NCI-H774 (cell line): ENCODE measurements at regions not wholly inside any gene's neighbourhood (a gene's known extent, or its start where the extent isn't known, plus 50 kb on each side); places are given as distances from the start of the nearest gene placed in this dataset.

Source experiments
- DNase-seq: peaks from one replicate; lab custom pipeline; 2025; lab: John Stamatoyannopoulos, UW

DNA sequence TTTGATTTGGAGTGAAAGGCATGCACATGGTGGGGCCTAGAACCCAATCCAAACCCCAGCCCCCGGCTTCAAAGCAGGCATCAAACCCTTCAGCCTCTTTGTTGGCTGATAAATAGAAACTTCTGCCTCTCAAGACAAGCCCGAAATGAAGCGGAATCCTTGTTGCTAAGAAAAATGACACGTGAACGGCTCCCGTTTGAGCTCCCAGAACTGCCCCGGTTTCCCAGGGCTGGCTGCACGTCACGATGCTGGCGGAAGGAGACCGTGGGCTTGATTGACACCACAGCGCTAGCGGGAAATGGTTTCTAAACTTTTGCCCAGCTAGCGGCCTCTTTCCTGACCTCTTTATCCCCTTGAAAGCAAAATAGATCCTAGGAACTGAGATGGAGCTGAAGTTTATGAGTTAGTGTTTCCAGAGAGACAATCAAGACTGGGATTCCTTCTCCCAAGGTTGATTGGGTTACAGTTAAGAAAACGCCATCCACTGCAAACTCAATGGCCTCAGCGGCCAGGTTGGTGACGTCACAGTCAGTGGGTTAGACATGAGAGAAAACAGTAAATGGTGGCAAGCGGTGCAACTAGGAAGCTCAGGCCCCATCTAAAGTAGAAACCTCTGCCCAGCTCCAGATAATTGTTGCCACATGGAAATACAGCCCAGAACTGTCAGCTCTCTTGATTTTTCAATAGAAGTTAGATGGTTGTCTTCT is 117.0 kb downstream of the ANKRD60 start:
- no peak for DNase-seq

- DNase-seq, result no peak
Observed at GRCh38 chr20:58109918-58110635, 118.4 kb downstream of the ANKRD60 start.

- no peak for DNase-seq
Observed at GRCh38 chr20:58109126-58109880, 119.2 kb downstream of the ANKRD60 start.

GRCh38 chr20:58107533-58107932 is 120.9 kb downstream of the ANKRD60 start:
- DNase-seq, result no peak

DNA sequence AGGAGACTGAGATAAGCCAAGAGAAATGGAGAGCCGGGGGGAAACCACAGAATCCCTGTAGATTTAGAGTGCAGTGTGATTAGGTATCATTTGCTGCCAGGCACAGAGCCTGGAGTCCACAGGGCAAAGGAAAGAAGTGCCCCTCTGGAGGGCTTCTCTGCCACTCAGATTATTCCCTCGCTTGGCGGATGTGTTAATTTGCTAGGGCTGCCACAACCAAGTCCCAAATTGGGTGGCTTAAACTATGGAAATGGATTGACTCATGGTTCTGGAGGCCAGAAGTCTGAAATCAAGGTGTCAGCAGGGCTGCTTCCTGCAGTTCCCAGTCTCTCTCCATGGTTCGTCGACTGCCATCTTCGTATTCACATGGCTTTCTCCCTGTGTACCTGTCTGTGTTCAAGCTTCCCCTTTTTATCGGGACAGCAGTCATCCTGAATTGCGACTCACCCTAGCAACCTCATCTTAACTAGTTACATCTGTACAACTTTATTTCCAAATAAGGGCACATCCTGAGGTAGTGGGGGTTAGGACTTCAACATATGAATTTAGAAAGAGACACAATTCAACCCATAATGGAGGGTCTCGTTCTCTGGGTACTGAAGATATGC is 122.2 kb downstream of the ANKRD60 start:
- no peak for DNase-seq

GRCh38 chr20:58103961-58104360 is 124.5 kb downstream of the ANKRD60 start:
- no peak for DNase-seq

DNA sequence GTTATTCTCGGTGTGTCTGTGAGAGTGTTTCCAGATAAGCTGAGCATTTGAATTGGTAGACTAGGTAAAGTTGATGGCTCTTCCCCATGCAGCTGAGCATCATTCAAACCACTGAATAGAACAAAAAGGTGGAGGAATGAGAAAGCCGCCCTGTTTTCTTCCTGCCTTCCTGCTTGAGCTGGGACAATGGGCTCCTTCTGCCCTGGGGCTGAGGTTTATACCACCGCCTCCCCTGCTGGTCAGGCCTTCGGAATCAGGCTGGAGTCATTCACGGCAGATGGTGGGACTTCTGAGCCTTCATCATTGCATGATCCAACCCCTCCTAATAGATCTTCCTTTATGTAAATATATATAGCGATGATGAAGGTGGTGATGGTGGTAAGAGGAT is 124.9 kb downstream of the ANKRD60 start:
- DNase-seq, result no peak

DNA sequence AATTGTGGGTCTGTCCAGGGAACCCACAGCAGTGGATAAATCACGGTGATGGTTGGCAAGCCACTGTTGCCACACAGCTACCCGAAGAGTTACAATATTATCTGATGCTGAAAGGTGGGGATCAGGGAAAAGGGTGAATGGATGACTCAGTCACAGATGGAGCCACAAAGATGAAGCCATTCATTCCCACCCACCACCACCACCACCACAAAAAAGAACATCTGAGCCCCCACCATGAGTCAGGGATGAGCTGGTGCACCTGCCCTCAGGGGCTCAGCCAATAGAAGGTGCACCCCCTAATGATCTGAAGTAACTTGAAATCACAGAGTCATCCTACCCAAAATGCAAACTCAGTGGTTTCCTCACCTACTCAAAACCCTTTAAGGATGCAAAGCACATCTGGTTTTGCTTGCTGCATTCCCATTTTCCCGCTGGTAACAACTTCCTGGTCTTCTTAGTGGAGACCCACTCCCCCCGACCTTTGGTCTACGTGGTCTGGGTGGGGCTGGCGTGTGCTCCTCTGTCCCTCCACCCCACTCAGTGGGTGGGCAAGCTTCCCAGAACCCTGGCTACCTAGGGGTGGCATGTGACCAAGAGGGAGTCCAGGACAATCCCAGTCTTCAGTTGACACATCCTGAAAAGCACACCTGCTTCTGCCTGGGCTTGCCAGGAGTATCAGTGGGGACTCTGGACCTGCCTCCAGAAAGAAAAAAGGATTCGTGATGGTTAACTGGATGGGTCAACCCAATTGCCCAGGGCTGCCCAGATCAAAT is 125.5 kb downstream of the ANKRD60 start:
- no peak for DNase-seq

- no peak for DNase-seq
Observed at GRCh38 chr20:58102261-58102660, 126.2 kb downstream of the ANKRD60 start.

DNA sequence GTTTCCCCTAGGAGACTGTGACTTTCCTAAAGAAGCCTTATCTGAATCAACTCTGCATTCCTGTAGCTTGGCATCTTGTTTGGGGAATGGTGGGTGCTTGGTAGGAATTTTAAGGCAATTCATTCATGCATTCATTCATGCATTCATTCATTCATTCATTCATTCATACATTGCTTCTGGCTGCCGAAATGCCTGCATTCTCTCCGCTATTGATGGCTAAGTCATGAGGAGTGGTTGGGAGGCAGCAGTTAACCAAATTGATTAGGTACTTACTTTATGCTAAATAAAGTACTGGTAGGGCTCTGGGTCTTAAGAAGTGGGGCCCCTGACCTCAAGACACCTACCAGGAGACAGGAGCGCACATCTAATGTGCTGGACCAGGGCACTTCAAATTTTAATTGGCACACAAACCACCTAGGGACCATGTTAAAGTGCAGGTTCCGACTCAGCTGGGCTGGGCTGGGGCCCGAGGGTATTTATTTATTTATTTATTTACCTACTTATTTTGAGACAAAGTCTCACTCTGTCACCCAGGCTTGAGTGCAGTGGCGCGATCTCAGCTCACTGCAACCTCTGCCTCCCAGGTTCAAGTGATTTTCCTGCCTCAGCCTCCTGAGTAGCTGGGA is 127.6 kb downstream of the ANKRD60 start:
- DNase-seq, result no peak

DNA sequence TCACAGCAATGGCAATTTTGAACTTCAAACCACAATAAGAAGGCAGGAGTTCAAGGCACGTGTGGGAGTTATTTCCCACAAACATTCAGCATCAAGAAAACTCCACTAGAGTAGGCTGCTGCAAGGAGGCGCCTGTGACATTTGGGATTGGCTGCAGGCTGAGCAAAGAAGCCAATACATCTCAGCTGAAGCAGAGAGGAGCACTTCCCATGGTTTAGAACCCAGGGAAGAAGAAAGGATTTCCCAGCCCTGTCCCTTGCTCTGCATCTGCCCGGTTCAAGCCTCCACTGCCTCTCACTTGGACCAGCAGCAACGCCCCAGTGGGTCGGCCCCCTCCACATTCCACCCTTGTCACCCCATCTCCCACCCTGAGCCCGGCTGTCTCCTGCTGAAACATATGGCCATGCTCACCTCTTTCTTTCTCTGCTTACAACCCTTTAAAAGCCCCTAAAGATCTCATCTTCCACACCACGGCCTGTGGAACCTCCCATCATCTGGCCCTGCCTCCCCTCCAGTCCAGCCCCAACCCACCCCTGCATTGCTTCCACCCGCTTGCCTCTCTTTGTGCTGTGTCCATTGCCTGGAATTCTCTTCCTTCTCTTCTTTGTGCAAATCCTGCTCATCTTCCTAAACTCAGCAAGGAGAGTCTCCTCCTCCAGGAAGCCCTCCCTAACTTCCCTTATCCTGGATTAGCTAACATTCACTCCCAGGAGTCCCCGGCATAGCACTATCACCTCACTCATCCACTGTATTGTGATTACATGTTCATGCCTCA is 128.3 kb downstream of the ANKRD60 start:
- no peak for DNase-seq

- DNase-seq, result no peak
Observed at GRCh38 chr20:58099291-58099935, 129.0 kb downstream of the ANKRD60 start.

DNA sequence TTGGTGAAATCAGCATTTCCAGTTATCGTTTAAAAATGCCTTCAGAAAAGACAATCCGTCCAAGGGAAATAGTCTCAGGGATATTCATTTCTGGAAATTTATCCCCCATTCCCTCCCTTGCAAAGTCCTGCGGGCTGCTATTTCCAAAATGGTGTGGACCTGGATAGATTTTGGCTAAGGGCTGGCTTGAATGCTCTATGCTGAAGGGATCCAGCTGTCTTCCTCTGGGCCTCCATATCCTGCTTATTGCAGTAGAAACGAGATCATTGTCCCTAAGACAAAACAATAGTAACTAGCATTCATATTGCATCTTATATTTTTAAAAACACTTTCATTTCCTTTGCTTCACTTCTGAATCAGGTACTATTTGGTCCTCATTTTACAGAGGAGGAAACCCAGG is 129.9 kb downstream of the ANKRD60 start:
- no peak for DNase-seq

- no peak for DNase-seq
Observed at GRCh38 chr20:58097943-58098342, 130.5 kb downstream of the ANKRD60 start.

DNA sequence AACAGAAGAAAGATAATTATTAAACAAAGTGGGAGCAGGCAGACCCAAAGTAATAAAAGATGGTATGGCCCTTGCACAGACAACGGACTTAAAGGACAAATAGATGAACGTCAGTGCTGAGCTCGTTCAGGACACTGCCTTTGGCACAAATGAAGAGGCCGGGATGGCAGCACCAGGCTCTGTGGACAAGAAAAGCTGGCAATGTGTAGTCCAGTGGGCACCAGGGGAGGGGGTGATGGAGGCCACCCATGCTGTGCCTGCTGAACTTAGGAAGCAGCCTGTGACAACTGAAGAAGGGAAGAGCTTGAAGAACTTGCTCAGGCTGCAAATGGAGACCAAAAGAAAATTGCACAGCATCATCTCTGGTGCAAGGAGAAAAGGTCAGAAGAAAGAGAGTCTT is 131.0 kb downstream of the ANKRD60 start:
- DNase-seq, result no peak

GRCh38 chr20:58096880-58097423 is 131.5 kb downstream of the ANKRD60 start:
- no peak for DNase-seq

GRCh38 chr20:58094698-58095097 is 133.8 kb downstream of the ANKRD60 start:
- no peak for DNase-seq

DNA sequence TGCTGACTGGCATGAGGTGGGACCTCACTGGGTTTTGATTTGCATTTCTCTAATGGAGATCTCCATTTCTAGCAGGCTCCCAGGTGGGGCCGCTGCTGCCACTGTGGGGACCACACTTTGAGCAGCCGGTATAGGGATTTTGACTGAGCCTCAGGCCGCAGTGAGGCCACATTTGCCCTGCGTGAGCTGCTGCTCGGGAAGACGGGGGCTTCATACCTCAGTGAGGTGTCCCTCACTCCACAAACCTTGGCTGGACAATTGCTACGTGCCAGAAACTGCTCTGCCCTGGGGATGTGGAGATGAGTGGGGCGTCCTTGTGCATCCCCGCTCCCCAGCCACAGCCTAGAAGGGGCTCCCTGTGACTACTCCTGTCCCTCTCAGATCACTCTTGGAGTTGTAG is 134.3 kb downstream of the ANKRD60 start:
- no peak for DNase-seq

DNA sequence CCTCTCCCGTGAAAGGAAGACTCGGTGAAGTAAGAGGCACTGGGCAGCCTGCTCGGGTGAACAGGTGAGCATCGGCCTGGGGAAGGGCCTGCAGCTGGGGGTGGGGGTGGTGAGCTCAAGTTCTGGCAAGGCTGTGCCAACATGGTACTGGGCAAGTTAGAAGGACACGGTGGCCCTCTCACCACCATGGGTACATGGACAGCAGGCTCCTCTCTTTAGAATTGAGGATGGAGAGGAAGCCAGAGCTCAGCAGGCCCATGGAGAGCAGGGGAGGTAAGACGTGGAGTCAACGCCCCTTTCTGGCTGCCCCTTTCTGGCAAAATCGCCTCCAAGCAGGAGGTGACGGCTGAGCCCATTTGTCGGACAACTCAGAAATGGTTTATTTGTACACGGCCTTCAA is 135.6 kb downstream of the ANKRD60 start:
- no peak for DNase-seq

GRCh38 chr20:58092353-58092752 is 136.1 kb downstream of the ANKRD60 start:
- DNase-seq, result no peak
